WERI-Rb-1 (cell line): ENCODE measurements at regions not wholly inside any gene's neighbourhood (a gene's known extent, or its start where the extent isn't known, plus 50 kb on each side); places are given as distances from the start of the nearest gene placed in this dataset.

ENCODE experiments used
- DNase-seq: peaks from one replicate; pipeline ENCODE4 v3.0.0-alpha.2; 2020
- H3K27ac ChIP-seq: fragments of 250-450 bp; sonication (Bioruptor Pico); 2 replicates; pipeline ENCODE4 v1.5.1; 2020; ENCODE audit warnings: mild to moderate bottlenecking, moderate library complexity
- H3K27me3 ChIP-seq: fragments of 250-450 bp; sonication (Bioruptor Pico); 2 replicates; pipeline ENCODE4 v1.5.1; 2021; ENCODE audit warnings: mild to moderate bottlenecking, low read depth, moderate library complexity; ENCODE audit not compliant: insufficient read depth, severe bottlenecking
- H3K36me3 ChIP-seq: fragments of 250-450 bp; sonication (Bioruptor Pico); 2 replicates; pipeline ENCODE4 v1.5.1; 2020; ENCODE audit warnings: mild to moderate bottlenecking, moderate library complexity
- H3K4me3 ChIP-seq: 2 replicates; pipeline ENCODE4 v1.5.1; 2011; ENCODE audit warnings: low read depth, mild to moderate bottlenecking, control low read depth, low read length
- H3K9me3 ChIP-seq: fragments of 250-450 bp; sonication (Bioruptor Pico); 2 replicates; pipeline ENCODE4 v1.5.1; 2021; ENCODE audit warnings: mild to moderate bottlenecking, moderate library complexity; ENCODE audit not compliant: severe bottlenecking
- TF ChIP-seq, protein P1 (sequence below): IDR thresholded peaks from 2 replicates; pipeline ENCODE4 v1.5.1; 2011; ENCODE audit warnings: low read depth, mild to moderate bottlenecking, control low read depth, inconsistent platforms, low read length

DNA sequence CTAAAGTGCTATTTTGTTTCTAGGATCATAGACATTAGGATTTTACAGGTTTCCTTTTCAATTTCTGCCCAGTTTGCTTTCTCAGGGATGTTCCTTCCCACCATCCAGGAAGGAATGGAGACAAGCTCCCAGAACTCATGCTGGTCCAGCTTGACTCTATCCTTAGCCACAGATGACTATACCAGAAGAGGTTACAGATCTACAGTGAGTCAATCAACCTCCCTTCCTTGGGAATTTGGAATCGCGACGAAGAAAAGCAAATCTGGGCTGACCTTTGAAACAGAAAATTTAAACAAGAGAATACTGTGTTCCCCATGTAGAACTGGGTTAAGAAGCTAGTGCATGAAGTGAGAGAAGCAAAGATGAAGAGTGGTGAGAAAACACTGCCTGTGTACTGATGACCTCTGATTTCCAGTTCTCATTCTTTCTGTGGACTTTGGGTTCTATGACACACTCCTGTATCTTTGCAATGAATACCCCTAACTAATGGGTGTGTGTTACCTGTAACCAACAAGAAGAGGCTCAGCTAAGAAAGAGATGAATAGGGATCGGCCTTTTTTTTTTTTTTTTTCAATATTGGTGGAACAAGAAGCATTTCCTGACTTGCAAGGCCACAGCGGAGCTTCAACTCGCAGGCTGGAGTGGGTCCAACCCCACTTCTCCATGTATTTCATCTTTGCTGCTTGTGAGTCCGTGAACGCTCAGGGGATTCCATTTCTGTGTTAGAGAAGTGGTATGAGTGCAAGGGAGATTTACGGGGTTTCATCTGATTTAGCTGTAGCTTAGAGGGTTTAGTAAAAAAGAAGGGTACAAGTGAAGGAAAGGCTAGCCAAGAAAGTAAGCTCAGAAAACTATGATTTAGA lies 563.9 kb upstream of the CLINT1 start:
- Histone ChIP-seq H3K27me3 (no peaks in the 10 kb centered on the region), H3K4me3 (no peak overlapping the region), H3K9me3 (no peaks in the 10 kb centered on the region), H3K36me3 (no peaks in the 10 kb centered on the region), H3K27ac (no peak overlapping the region)
- TF ChIP-seq, protein P1, sequence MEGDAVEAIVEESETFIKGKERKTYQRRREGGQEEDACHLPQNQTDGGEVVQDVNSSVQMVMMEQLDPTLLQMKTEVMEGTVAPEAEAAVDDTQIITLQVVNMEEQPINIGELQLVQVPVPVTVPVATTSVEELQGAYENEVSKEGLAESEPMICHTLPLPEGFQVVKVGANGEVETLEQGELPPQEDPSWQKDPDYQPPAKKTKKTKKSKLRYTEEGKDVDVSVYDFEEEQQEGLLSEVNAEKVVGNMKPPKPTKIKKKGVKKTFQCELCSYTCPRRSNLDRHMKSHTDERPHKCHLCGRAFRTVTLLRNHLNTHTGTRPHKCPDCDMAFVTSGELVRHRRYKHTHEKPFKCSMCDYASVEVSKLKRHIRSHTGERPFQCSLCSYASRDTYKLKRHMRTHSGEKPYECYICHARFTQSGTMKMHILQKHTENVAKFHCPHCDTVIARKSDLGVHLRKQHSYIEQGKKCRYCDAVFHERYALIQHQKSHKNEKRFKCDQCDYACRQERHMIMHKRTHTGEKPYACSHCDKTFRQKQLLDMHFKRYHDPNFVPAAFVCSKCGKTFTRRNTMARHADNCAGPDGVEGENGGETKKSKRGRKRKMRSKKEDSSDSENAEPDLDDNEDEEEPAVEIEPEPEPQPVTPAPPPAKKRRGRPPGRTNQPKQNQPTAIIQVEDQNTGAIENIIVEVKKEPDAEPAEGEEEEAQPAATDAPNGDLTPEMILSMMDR, result no peak
- no peak for DNase-seq

DNA sequence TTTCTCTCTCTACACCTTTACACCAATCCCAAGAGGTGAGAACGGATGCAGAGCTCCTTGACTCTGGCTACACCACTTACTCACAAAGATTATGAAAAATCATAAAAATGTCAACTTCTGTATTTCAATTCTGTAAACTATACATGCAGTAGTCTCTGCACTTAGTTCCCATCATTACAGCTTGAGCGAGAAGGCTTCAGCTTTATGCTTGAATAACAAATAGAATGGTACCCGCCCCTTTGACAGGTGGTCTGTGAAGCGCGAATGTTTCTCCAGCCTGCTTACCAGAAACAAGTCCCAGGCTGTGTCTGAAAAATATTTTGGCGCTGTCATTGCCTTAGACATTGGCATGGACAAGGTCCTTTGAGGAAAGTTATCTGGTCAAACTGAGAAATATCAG lies 562.4 kb upstream of the CLINT1 start:
- H3K27ac ChIP-seq, result no peak overlapping the region
- no peak overlapping the region for H3K4me3 ChIP-seq
- no peaks in the 10 kb centered on the region for H3K9me3 ChIP-seq
- no peaks in the 10 kb centered on the region for H3K27me3 ChIP-seq
- TF ChIP-seq, protein P1, result no peak
- no peak for DNase-seq
- no peaks in the 10 kb centered on the region for H3K36me3 ChIP-seq

DNA sequence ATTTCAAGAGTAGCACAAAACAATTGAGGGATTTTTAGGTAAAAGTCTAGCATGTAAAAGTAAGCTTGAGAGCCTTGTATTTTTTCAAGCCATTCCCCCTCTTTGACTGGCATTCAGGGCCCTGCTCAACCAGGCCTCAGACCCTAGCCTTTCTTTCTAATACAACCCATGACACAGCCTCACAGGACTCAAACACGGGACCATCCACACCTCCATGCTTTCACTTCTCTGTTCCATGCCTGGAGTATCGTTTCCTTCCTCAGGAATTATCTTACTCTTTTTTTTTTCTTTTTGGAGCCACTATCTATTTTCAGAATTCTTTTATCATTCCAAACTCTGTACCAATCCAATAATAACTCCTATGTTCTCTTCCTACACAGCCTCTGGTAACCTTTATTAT lies 560.2 kb upstream of the CLINT1 start:
- TF ChIP-seq, protein P1, result no peak
- DNase-seq, result no peak
- H3K36me3 ChIP-seq, result no peaks in the 10 kb centered on the region
- no peak overlapping the region for H3K27ac ChIP-seq
- H3K4me3 ChIP-seq, result no peak overlapping the region
- H3K9me3 ChIP-seq, result no peaks in the 10 kb centered on the region
- H3K27me3 ChIP-seq, result no peaks in the 10 kb centered on the region

DNA sequence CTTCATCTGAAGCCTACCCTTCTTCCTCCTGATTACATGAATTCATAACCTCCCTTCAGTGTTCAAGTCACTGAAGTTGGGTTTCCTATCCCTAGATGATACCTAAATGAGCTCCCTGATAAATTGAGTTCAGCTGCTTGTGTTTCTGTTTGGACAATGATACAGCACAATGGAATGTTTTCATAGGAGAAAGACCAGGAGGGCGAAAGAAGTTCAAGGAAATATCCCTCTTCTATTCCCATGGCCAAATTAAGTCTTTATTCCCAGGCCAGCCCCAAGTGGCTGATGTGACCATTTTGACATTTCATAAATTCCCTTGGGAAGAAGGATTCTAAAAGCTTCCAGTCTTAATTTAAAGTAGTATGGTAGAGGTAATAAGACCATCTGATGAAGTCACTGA lies 555.8 kb upstream of the CLINT1 start:
- Histone ChIP-seq H3K9me3 (no peaks in the 10 kb centered on the region), H3K4me3 (no peak overlapping the region), H3K27ac (no peak overlapping the region), H3K36me3 (no peaks in the 10 kb centered on the region), H3K27me3 (no peaks in the 10 kb centered on the region)
- TF ChIP-seq, protein P1, result no peak
- DNase-seq, result no peak

DNA sequence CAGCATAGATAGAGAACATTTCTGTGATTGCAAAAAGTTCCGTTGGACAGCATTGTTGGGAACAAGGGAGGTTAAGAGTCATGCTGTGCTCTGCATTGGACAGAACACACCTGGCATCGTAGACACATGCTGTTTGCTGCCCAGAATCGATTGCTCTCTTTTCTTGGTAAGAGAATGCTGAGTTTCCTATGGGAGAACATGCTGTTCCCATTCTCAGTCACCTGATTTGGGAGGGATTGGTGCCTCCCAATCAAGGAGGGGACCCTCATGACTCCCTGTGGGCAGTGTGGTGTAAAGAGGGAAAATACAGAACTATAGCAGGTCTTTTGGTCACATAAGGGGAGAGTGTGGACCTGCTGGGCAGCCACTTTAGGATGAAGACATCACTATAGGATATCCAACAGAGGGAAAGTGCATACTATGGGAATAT lies 555.4 kb upstream of the CLINT1 start:
- TF ChIP-seq, protein P1, result no peak
- Histone ChIP-seq H3K27me3 (no peaks in the 10 kb centered on the region), H3K4me3 (no peak overlapping the region), H3K36me3 (no peaks in the 10 kb centered on the region), H3K9me3 (no peaks in the 10 kb centered on the region), H3K27ac (no peak overlapping the region)
- DNase-seq, result no peak

DNA sequence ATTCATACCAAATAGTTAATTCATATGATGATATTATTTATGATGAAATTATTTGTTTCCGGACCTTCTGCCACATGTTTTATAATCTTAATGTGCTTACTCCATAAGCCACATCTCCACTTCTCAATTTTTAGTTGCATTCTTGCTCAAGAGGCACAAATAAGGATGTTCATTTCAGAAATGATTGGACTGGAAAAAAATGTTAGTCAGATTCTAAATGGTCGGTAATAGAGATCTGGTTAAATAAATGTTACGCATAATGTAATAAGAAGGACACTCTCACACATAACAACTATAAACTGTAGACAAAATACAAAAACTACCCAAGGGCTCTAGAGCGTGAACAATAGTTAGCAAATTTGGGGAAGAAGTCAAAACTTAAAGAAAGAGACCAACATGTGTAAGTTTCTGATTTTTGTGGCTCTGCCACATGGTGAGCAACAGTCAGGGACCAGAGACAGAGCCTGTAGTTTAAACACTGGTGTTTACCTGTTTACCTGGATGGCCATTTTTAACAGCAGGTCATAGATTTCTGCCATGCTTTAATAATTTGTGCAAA lies 554.3 kb upstream of the CLINT1 start:
- Histone ChIP-seq H3K27ac (no peak overlapping the region), H3K4me3 (no peak overlapping the region), H3K9me3 (no peaks in the 10 kb centered on the region), H3K27me3 (no peaks in the 10 kb centered on the region), H3K36me3 (no peaks in the 10 kb centered on the region)
- TF ChIP-seq, protein P1, result no peak
- DNase-seq, result no peak
